ENCODE measurements at regions not wholly inside any gene's neighbourhood (a gene's known extent, or its start where the extent isn't known, plus 50 kb on each side); places are given as distances from the start of the nearest gene placed in this dataset.

DNA sequence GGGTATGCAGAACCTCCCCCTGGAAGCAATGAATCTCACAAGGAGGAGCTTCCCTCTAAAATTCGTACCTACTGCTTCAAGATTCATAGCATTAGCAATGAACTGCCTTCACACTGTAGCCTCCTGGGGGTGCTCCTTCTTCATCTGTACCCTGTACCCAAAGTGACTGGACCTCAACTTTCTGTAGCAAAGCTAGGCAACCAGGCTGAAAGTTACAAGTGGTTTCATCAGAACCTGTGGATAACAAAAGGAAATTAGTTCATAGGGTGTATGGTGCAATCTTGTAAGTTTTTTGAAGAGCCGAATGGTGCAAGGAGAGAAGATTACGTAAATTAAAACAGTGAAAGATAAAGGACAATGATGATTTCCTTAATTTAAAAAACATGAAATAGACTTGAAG is 1541.7 kb upstream of the FLRT2 start:
- TF ChIP-seq, protein P1, sequence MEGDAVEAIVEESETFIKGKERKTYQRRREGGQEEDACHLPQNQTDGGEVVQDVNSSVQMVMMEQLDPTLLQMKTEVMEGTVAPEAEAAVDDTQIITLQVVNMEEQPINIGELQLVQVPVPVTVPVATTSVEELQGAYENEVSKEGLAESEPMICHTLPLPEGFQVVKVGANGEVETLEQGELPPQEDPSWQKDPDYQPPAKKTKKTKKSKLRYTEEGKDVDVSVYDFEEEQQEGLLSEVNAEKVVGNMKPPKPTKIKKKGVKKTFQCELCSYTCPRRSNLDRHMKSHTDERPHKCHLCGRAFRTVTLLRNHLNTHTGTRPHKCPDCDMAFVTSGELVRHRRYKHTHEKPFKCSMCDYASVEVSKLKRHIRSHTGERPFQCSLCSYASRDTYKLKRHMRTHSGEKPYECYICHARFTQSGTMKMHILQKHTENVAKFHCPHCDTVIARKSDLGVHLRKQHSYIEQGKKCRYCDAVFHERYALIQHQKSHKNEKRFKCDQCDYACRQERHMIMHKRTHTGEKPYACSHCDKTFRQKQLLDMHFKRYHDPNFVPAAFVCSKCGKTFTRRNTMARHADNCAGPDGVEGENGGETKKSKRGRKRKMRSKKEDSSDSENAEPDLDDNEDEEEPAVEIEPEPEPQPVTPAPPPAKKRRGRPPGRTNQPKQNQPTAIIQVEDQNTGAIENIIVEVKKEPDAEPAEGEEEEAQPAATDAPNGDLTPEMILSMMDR (IDR thresholded peaks at IDR 0.05), result no peak
- TF ChIP-seq POLR2A (IDR thresholded peaks at IDR 0.05) (no peak), POLR2AphosphoS5 (IDR thresholded peaks at IDR 0.05; ENCODE audit: insufficient read depth in 1 of 2, low read depth in 1 of 2) (no peak)

Measured in vagina (tissue), 2 donors.